ENCODE measurements at regions not wholly inside any gene's neighbourhood (a gene's known extent, or its start where the extent isn't known, plus 50 kb on each side); places are given as distances from the start of the nearest gene placed in this dataset.
"Not testable (repeated sequence)": the region's sequence is repeated elsewhere in the genome, so short reads cannot be mapped to it uniquely, and the experiment has no call there.

DNA sequence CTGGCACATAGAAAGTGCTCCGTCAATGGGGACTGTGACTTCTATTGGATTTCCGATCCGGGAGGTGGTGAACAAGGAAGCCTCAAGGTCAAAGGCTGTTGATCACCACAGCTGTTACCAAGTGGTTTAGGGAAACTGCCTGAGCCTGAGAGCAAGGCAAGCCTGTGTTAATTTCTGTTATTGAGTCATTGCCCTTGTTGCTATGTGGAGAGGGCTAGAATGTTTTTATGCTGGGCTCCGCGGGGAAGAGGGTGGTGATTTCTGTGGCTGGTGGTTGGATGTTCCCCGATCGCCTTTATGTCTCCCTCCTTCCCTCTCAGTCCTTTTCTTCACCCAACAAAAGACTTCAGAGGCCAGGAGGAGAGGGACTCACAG is 108.5 kb upstream of the ALX4 start:
- no peak for DNase-seq

DNA sequence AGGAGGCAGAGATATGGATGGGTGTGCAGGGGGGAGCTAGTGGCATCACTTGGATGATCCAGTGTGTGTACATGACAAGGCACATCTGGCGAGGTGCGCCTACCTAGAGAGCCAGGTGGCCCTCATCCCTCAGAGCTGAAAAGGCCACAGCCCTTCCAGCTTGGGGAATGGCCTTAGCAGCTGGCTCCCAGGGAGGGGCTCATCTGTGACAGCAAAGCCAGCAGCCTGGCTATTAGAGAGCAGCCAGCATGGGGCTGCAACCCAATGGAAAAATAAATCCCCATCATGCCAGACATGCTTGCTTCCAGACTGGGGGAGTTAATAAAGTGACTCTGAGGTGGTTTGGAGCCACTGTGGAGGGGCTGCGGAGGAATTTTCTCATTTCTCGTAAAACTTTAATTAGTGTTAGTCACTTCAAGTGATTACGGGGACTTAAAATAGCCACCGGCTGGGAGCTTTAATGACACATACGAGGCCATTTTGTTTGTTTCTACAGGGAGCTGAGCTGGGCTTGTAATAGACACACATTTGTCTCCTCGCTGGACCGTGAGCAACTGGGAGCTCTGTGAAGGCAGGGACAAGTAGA is 111.2 kb upstream of the ALX4 start:
- DNase-seq = no peak

DNA sequence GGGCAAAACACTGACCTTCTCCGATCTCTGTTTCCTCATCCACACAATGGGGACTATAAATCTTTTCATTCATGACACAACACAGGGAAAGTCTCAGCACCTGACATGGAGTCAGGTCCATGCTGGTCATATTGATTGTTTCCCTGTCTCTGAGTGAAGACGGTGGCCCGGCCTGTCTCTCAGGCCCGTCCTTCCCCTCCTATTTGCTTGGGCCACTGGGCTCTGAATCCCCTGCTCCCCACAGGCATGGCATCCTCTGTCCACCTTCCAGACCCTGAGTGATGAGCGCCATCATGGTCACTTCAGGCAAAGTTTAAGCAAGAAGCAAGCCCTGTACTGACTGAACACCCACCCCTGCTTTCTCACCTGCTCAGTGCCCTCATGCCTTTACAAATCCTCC is 113.3 kb upstream of the ALX4 start:
- DNase-seq = no peak

DNA sequence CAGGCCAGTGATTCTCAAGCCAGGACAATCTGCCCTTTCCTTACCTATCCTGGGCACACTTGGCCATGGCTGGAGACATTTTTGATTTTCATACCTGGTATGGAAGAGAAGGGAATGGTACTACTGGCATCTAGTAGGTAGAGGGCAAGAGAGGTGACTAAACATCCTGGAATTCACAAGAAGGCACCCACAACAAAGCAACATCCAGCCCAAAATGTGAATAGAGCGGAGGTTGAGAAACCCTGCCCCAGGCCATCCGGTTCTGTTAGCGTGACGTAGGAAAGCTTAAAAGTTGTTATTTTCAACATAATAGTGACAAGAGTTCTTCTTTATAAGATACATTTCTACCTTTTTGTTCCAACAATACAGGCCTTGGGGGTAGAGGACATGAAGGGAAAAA is 114.9 kb upstream of the ALX4 start:
- DNase-seq = no peak

DNA sequence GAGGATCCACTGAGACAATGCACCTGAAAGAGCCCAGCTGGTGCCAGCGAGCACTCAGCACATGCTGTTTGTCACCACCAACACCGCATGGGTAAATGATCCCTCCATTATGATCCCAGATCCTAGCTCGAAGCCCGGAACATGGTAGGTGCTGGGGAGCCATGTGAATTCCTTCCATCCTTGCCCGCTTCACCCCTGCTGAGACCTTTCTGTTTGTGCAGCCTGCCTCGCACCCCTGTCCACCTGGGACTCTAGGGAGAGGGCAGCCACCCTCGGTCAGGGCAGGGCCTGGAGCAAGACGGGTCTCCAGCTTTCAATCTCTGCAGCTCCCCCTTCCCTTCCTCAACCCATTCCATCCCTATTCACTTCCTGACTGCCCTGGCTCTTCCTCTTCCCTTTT is 116.2 kb upstream of the ALX4 start:
- DNase-seq = no peak

DNA sequence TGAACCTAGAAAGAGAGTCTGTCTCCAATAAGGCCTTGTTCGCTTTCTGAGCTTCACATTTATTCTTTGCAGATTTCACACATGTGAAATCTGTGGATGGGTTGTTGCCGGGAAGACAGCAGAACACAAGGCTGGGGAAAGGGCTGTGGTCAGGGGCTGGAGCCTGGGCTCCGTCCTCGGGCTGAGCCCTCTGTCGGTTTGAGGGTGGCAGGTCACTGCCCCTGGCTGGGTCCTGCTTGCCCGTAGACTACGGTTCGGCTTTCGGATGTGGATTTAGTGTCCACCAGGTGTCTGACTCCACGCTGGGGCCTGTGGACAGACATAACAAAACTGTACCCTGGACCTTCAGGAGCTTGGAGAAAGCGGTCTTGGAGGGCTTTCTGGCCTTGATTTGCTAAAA is 117.0 kb upstream of the ALX4 start:
- no peak for DNase-seq

DNA sequence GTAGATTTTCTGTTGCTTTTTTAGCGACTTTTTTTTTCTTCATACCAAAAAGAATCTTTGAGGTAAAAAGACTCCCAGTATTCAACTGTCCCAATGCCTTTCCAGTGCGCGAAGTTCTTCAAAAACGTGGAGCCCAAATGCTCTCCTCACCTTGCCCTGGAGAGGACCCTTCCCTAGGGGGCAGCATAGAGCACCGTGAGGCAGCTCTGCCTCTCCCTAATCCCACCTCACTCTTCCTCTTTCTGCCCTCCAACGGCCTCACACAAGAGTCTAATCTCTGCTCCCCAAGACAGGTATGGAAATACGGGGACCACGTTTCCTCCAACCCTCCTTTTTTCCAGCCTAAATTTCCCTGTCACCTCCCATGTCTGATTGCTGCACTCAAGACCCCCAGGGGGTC is 117.5 kb upstream of the ALX4 start:
- peak; percentile 7 to 30 for DNase-seq

DNA sequence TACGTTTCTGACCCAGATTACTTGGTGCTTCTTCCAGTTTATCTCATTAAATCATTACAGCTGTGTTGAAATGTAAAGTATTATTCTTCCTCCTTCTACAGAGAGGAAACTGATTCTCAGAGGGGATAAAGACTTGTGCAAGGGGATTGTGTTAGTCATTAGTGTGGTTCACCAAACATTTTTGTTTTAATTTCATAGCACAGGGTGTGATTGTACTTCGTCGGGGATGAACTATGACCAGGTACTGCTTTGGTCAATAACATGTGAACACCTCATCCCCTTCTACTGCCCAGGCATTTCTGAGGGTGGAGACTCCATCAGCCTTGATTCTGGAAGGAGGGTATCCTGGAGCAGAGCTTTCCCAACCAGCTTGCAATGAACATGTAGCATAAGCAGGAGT is 120.2 kb upstream of the ALX4 start:
- DNase-seq = no peak

DNA sequence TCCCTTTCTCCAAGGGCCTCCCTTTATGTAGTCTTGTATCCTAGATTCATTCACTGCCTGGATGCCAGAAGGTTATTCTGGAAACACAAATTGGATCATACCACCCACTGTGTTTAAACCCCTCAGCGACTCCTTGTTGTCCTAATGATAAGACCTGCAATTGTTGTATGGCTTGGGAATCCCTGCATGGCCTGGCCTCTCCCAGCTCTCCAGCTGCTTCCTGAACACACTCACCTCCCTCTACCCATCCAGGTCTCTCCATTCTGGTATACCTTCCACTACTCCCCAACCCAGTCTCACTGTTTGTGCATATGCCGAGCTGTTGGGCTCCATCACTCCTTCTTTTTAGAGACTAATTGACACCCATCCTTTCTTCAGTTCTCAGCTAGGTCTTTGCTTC is 124.3 kb upstream of the ALX4 start:
- DNase-seq = no peak

DNA sequence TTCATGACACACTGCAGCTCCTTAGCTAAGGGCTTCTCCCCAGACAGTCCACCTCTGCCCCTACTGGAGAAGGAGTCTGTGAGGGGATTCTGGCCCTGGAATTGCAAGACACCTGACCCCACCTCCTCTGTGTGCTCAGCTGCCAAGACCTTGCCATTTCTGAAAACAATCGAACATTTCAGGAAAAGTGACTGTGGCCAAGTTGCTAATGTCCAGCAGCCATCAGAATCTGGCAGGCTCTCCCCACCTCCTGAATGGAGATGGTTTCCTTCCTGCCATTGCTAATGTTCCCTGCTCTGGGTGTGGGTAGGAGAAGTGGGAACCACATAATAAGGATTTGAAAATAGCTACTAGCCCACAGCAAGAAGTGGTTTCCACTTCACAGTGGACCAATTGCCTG is 127.2 kb upstream of the ALX4 start:
- no peak for DNase-seq

DNA sequence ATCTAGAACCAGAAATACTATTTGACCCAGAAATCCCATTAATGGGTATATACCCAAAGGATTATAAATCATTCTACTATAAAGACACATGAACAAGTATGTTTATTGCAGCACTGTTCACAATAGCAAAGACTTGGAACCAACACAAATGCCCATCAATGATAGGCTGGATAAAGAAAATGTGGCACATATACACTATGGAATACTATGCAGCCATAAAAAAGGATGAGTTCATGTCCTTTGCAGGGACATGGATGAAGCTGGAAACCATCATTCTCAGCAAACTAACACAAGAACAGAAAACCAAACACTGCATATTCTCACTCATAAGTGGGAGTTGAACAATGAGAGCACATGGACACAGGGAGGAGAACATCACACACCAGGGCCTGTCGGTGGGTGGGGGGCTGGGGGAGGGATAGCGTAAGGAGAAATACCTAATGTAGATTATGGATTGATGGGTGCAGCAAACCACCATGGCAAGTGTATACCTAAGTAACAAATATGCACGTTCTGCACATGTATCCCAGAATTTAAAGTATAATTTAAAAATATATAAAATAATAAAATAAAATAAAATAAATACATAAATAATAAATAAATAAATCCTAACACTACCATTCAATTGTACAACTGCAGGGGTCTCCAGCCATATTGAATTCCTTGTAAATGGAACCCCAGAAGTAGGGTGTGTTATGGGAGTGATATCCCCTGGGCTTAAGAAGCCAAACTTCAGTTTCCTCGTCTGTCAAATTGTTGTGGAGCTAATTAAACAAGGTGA is 122.4 kb upstream of the CD82 start:
- not testable (repeated sequence) for DNase-seq

DNA sequence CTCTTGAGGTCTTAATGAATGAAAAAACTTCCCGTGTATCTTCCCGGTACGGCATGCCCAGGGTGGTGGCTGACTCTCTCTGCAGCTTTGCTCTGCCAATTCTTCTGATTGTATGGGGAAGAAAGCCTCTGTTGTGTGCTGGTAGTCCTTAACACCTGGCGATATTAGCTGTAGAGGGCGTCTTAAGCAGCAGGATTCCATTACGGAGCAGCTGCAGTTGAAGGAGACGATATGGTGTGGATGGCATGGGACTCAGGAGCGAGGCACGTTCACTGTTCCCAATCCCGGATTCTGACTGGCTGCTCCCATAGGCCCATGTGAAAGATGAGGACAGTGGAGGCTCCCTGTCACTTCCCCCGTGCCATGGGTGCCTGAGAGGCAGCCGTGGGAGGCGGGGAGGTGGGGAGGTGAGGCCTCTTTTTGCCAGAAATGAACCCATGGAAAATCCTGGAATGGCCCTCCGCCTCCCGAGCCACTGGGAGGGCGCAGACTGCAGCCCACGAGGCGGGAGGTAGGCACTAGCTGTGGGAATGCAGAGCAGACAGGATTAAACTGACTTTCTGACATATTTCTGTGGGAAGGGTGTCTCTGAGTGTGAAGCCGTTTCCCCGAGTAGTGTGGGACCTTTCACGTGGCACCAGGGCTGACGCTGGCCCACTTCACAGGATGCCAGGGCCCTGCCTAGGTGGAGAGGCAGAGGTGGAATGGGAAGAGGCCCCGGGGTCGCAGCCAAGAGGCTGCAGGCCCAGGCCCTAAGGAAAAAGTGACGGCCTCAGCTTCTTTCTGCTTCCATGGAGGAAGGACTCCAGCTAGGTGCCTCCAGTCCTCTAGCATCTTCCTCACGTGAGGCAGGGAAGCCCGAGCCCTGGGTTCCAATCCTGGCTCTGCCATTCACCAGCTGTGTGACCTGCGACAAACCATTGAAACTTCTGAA is 121.4 kb upstream of the CD82 start:
- no peak for DNase-seq

DNA sequence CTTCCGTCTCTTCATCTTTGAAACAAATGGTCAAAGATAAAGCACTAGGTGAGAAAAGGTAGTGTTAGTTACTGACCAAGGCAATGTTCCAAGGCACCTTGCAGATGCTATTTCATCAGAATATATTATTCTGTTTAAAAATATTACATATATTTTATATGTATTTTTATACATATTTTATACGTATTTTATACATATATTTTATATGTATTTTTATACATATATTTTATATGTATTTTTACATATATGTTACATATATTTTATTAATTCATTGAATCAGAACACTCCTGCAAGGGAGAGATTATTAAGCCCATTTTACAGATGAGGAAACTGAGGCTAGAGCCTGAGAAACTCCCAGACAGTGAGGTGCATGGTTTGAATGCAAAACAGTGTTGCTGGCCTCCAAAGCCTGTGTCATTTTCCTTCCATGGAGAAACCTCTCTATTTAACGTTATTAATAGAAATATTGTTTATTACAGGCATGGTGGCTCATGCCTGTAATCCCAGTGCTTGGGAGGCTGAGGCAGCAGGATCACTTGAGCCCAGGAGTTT is 120.6 kb upstream of the CD82 start:
- no peak for DNase-seq

DNA sequence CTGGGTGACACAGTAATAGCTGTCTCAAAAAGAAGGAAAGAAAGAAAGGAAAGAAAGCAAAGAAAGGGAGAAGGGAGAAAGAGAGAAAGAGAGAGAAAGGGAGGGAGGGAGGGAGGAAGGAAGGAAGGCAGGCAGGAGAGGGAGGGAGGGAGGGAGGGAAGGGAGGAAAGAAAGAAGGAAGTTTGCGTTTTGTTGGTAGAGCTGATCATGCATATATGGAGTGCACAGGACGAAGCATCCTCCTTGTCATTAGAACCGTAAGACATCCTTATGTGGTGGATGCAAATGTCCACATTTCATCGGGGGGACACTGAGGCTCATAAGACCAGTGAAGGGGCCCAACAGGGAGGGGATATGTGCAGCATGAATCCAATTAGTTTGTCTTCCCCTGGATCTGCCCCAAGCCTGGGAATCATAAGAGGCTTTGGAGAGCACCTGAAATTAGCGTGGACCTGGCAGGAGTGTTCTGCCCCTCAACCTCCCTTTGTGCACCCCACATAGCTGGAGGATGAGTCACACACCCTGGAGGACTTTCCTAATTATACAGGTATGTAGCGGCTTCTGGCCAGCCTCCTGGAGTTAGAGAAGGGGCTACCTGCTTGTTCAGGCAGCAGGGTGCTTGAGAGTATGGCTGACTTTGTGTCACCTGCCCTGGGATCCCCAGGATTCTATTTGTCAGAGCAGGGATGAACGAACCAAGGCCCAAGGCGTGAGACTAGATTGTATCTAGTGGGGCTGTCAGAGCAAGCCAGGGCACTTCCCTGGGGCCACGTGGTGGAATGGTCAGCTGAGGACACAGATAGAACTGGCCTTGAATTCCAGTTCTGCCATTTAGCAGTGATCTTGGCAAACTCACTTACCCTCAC is 119.7 kb upstream of the CD82 start:
- no peak for DNase-seq

DNA sequence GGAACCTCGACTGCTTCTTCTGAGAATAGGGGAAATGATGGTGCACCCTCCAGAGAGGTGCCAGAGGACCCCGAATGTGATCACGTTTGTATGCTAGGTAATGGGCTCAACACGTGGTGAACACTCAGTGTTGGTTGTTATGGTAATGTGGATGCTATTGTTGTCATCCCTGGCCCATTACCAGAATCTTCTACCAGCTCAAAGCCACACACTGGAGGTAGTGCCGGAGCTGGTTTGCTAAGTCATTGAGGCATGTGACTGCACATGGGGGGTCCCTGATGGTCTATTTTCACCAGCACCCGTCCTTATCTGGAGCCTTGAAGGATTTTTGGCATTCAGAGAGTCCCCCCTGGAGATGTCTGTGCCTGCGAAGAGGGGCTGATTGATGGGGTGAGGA is 119.1 kb upstream of the CD82 start:
- no peak for DNase-seq

DNA sequence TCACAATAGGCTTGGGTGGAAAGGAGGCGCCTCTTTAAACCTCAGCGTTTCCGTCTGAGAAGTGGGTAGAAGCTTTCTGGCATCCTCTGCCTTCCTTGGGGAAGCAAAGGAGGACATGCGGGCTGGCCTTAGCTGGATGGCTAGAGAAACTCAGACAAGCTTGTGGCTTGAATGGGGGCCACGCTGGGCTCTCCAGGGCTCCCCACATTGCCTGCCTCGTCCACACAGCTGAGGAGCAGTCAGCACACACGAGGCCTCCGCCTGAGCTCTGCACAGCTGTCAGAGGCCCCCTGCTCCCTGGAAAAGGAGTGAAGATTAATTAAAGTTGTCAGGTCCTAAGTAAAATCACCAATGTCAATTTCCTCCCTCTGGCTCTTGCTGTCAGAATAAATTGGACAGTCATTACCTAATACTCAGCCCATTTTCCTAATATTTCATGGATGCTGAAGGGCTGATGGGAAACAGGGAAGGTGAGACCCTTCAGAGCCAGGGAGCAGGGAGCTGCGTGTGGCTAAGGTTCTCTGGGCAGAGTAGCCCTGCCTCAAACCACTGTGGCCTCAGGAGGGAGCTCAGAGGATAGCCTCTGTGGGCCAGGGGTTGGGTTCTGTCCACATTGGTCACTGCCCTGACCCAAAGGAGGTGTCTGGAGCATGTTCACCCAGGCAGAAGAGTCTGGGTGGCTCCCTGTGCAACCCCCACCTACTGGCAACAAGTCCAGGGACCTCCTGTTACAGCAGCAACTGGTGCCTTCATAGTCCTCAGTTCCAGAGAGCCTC is 118.3 kb upstream of the CD82 start:
- DNase-seq = no peak

DNA sequence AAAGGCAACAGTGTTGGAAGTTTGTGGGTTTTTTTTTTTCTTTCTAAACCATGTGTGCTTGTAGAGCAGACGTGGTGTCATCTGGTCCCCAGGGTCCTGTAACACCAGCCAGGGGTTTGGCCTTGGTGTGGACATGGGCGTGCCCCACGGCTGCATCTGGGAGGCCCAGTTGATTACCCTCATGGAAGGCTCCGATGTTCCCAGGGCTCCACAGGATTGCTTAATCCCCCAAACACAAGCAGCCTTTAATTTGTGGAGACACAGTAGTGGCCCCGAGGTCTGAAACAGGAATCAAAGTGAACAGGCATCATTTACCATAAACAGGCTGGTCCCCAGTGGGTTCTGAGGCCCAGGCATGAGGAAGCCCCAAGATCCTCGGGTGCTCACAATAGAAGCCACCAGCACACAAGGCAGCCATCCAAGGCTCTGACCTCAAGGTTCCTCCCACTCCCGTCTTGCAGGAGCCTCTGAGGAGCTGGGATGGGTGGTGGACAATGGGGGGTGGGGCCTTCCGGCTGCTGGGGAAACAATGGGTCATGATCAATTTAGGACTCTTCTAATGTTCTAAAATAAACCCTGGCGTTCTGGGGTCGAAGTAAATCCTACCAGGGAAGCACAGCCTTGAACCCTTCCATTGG is 115.0 kb upstream of the CD82 start:
- no peak for DNase-seq

DNA sequence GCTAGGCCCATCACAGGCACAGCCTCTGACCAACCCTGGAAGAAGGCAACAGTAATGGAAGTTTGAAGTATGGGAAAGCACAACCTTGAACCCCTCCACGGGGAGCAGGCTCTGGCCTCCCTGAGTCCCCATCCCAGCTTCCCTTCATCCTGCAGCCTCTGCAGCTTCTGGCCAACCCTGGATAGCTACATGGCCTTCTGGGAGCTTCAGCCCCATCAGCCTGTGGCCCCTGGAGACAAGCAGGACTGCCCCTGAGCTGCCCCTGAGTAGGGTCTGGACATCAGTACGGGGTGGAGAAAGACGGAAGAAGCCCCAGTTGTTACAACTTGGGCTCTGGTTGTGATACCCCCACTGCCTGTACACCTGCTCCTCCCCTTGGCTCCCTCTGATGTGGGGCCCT is 113.8 kb upstream of the CD82 start:
- DNase-seq = no peak

DNA sequence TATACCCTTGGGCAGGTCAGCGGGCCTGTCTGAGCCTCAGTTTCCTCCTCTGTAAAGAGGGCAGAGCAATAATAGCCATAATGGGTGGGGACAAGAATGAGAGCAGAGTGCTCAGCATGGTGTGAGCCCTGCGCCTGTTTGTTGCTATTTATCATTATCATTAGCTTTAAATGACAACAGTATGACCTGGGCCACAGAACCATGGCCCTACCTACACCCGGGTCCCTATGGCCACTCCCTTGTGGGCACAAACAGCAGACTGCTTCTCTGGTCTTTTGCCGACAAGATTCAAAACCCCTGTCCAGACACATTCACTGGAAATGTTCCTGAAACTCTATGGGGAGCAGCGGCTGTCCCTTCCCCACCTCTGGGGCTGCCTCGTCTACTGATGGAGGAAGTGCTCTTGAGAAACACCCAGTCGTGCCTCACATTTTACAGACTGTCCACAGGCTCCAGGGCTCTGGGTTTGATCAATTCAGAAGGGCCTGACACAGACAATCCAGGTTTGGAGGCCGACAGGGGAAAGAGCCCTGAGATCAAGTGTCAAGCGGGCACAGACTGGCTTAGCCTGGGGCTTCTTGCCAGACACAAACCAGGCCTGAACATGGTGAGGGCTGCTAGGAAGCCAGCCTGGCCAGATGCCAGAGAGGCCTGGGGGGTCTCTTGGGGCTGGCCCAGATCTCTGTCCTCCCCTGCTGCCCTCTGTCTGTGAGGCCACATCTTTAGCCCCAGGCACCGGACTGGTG is 112.5 kb upstream of the CD82 start:
- no peak for DNase-seq

DNA sequence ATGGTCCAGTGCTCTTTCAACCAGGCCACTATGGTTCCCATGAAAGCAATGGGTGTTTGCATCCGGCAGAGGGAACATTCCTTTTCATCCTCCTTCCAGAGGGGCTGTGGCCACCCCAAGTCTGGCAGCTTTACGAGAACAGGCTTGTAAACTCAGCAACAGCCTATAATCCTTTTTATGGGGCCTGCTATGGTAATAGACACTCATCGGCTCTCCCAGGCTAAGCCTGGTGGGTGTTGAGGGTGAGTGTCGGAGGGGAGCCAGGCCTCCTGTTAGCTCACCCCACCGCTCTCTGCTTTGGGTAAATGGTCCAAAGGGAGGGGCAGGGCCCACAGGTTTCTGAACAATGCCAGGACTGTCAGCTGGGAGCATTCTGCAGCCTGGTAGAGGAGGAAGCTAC is 111.6 kb upstream of the CD82 start:
- DNase-seq = no peak

DNA sequence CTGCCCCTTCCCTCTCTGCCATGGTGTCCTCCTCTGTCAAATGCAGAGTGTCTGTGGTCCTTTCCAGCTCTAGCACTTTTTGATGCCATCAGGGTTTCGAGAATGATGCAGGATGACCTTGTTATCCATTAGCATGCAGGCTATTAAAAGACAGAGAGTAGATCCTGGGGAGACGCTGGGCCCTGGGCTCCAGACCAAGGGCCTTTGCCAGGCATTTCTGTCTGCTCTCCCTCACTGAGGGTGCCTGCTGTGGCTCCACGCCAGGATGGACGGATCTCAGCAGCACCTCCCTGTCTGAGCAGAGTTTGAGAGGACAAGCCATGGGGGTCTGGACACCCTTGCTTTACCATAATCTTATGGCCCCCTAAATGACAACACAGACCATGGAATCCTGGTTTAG is 110.8 kb upstream of the CD82 start:
- no peak for DNase-seq

All from activated CD4-positive, alpha-beta T cell treated with anti-CD3 and anti-CD28 coated beads, Interleukin-2, amount 50 U/mL, for 48 hours (primary cell).